Esophagus (tissue), 2 donors: ENCODE measurements at regions not wholly inside any gene's neighbourhood (a gene's known extent, or its start where the extent isn't known, plus 50 kb on each side); places are given as distances from the start of the nearest gene placed in this dataset.
"Not testable (repeated sequence)": the region's sequence is repeated elsewhere in the genome, so short reads cannot be mapped to it uniquely, and the experiment has no call there.

Source experiments
- H3K27ac ChIP-seq, 2 donors: one replicate each; pipeline ENCODE4 v1.5.1; 2013; ENCODE audit warnings: low read depth in 2 of 2, mild to moderate bottlenecking in 2 of 2, inconsistent platforms in 1 of 2, low read length in 1 of 2, moderate library complexity in 1 of 2
- H3K27me3 ChIP-seq, 2 donors: one replicate each; pipeline ENCODE4 v1.6.1; 2013; ENCODE audit warnings: low read length in 2 of 2, control low read depth in 1 of 2, mild to moderate bottlenecking in 1 of 2; ENCODE audit not compliant: insufficient read depth in 2 of 2, control insufficient read depth in 1 of 2
- H3K36me3 ChIP-seq, 2 donors: one replicate each; pipeline ENCODE4 v1.6.1; 2013; ENCODE audit warnings: low read length in 1 of 2; ENCODE audit not compliant: control insufficient read depth in 2 of 2, insufficient read depth in 2 of 2
- H3K4me1 ChIP-seq, 2 donors: one replicate each; pipeline ENCODE4 v1.6.1; 2013; ENCODE audit warnings: low read length in 1 of 2; ENCODE audit not compliant: control insufficient read depth in 2 of 2, insufficient read depth in 2 of 2
- H3K4me3 ChIP-seq, 2 donors: one replicate each; pipeline ENCODE4 v1.5.1; 2013; ENCODE audit warnings: low read length in 2 of 2, mild to moderate bottlenecking in 2 of 2, low read depth in 1 of 2, moderate library complexity in 1 of 2
- H3K9me3 ChIP-seq, 2 donors: one replicate each; pipeline ENCODE4 v1.6.1; 2013; ENCODE audit warnings: mild to moderate bottlenecking in 2 of 2, low read depth in 1 of 2, low read length in 1 of 2, moderate library complexity in 1 of 2; ENCODE audit not compliant: control insufficient read depth in 2 of 2, insufficient read depth in 1 of 2
- WGBS, 2 donors: extraction: QIAGEN DNeasy Blood & Tissue Kit; methylation state at CpG; one replicate each; pipeline ENCODE4 v1.1.7; 2013; 5-methylcytosine and 5-hydroxymethylcytosine counted together
- donor health status: healthy with polysubstance abuse.
- donor health status: Bipolar disorder and iron deficiency.

DNA sequence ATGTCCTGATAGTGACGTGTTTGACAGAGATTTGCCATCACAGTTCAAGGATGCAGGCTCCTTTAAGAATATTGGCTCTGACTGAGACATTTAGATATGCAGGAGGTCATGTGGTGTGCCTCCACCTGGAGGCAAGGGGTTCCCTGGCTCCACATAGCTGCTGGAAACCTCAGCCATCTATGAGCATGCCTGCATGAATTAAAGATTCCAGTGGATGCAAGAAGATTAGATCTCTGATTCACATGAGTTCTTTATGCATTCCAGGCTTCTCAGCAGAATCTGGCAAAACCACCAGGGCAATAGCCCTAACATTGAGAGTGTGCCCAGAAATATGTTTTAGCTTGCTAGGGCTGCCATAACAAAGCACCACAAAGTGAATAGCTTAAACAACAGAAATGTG, 298.5 kb upstream of the AADAT start:
- Histone ChIP-seq H3K27me3 (no peaks in the 10 kb centered on the region), H3K4me3 (no peak overlapping the region), H3K9me3 (no peaks in the 10 kb centered on the region), H3K4me1 (no peaks in the 10 kb centered on the region), H3K27ac (no peak overlapping the region), H3K36me3 (no peaks in the 10 kb centered on the region)
- 65 to 72% methylated on average over 1 of the region's 1 CpG for whole genome bisulfite sequencing, 2 donors

DNA sequence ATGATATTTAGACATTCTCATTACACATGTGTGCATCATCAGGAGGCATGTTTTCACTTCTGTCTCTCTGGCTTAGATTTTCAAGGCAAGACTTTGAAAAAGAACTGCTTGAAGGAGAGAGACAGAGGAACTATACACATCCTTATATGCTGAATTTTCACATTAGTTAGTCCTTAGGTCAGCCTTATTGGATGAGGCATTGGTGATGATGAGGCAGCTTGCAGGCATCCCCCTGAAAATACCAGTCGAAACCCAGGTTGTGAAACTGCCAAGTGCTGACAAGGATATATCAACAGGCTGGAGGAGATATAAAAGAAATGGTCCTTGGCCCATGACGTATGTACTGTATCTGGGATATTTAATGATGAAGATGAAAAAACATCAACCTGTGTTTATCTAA, 297.2 kb upstream of the AADAT start:
- Histone ChIP-seq H3K27me3 (no peaks in the 10 kb centered on the region), H3K36me3 (no peaks in the 10 kb centered on the region), H3K27ac (no peak overlapping the region), H3K9me3 (no peaks in the 10 kb centered on the region), H3K4me3 (no peak overlapping the region), H3K4me1 (no peaks in the 10 kb centered on the region)
- 62 to 73% methylated on average over 2 of the region's 2 CpGs for WGBS, 2 donors

DNA sequence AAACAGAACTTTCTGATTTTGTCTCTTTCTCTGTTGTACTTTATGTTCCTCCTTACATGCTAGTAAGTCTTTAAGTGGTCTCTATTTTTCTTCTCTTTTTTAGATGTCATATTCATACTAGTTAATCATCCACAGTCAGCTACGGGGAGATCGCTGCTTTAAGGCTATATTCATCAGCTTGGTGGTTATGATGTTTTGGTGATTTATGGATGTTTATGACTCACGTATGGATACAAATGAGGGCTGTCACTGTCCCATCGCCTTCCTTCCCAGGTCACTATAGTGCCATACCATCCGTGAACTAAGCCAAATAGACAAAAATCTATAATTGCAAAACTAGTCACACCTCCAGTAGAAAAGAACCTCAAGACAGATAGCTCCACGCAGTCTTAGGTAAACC, 296.8 kb upstream of the AADAT start:
- Histone ChIP-seq H3K4me3 (no peak overlapping the region), H3K9me3 (no peaks in the 10 kb centered on the region), H3K27ac (no peak overlapping the region), H3K27me3 (no peaks in the 10 kb centered on the region), H3K4me1 (no peaks in the 10 kb centered on the region), H3K36me3 (no peaks in the 10 kb centered on the region)
- WGBS, 2 donors, result 66 to 70% methylated on average over 6 of the region's 6 CpGs

DNA sequence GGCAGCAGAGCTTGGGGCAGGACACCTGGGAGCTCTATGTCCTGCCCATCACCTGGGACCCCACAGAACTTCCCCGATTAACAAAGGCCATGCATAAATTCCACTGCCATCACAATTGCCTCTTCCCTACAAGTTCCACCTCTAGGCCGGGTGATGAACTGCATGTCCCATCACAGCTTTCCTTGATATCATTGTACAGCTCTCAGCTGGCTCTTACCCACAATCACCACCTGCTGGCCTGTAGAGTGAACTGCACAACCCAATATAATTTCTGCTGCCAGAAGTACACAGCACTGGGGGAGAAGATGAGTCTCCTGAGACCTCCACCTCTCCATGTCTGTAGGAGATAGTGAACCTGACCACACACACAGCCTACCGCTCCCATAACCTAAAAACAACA, 285.0 kb upstream of the AADAT start:
- no peak overlapping the region for H3K27ac ChIP-seq
- peaks cover 0 to 2% of the 10 kb centered on the region in 2 donors for H3K9me3 ChIP-seq
- no peaks in the 10 kb centered on the region for H3K27me3 ChIP-seq
- H3K36me3 ChIP-seq, result no peaks in the 10 kb centered on the region
- 75 to 76% methylated on average over 3 of the region's 3 CpGs for WGBS, 2 donors
- H3K4me1 ChIP-seq, result no peaks in the 10 kb centered on the region
- no peak overlapping the region for H3K4me3 ChIP-seq

DNA sequence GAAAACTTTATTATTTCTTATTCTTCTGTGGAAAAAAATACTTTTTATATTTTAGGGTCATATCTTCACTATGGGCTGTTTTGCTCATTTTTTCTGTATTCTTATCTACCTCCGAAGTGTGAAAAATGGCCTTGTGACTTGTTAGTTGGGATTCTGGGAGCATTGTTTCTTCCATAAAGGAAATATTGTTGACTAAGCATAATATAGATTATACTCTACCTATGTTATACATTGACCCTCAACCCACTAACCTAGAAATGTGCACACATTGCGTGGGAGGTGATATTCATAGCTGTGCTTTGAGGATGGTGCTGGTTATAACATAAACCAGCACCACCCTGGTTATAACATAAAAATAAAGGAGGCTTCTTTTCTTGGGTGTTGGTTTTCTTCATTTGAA, 259.2 kb upstream of the AADAT start:
- no peaks in the 10 kb centered on the region for H3K36me3 ChIP-seq
- no peak overlapping the region for H3K27ac ChIP-seq
- no peaks in the 10 kb centered on the region for H3K4me1 ChIP-seq
- no peaks in the 10 kb centered on the region for H3K9me3 ChIP-seq
- WGBS, 2 donors, result 86 to 89% methylated on average over 2 of the region's 2 CpGs
- H3K27me3 ChIP-seq, result peaks cover 0 to 3% of the 10 kb centered on the region in 2 donors
- no peak overlapping the region for H3K4me3 ChIP-seq

DNA sequence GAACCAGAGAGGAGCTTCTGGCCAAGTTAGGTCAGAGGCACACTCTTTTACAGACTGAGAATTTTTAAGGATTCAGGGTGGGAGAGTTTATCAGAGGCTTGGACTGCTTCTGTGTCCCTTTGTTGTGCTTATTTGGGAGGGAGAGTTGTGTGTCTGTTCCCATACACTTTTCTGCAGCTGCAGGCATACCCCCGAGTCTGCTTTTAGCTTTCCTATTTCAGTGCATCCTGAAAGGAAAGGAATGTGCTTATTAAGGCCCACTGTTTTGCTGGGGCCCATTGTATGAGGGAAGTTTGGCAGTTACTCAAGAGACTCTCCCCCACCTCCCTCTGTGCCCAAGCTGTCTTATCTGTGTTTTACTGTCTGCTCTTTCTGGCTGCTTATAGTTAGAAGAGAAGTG, 257.4 kb upstream of the AADAT start:
- not testable (repeated sequence) for H3K27ac ChIP-seq, H3K4me1 ChIP-seq, H3K9me3 ChIP-seq, H3K4me3 ChIP-seq, H3K36me3 ChIP-seq, H3K27me3 ChIP-seq
- 53% methylated on average over 1 of the region's 1 CpG for whole genome bisulfite sequencing, 2 donors

DNA sequence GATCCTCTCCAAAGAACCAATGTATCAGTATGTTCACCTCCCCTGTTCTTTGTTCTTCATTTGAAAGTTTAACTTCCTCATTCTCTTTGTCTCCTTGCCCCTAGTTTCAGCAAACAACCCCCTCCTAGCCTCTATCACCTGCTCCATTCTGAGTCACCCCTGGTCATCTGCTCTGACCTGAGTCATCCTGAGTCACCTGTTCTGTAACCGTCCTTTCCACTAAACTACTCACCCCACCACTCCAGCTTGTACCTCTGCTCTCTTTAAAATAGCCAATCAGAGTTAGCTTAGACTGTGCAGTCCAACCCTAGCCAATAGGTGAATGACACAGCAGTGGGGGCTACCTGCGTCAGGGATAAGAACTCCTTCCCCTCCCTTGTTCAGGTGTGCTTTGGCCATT, 249.8 kb upstream of the AADAT start:
- peaks cover 2 to 6% of the 10 kb centered on the region in 2 donors for H3K9me3 ChIP-seq
- WGBS, 2 donors, result 79 to 83% methylated on average over 2 of the region's 2 CpGs
- no peaks in the 10 kb centered on the region for H3K4me1 ChIP-seq

DNA sequence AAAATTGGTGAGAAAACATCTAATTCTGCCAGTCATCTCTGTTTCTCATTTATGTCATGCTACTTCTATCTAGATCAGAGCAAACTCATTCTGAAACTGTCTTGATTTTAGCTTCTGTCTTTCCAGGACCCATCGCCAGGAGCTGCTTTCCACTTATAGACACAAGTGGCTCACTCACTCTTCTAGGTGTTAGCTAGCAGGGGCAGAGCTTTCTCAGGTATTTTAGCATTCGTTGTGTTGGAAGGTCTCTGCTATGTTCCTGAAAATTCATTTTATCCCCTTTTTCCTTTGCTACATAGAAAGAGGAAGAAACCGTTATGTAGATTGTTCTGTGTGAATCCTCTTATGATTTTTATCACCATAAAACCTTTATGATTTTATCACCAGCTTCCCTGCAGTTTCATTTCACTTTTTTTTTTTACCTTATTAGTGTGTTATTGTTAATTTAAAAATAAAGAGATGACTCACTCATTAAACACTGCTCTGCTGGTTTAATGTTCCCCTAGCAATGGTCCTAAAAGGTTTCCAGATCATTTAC, 246.6 kb upstream of the AADAT start:
- WGBS, 2 donors, result 66 to 69% methylated on average over 3 of the region's 3 CpGs
- no peak overlapping the region for H3K4me3 ChIP-seq

More for the DNA sequence above, 249.8 kb upstream of the AADAT start:
- no peak overlapping the region for H3K27ac ChIP-seq
- no peak overlapping the region for H3K4me3 ChIP-seq
- H3K36me3 ChIP-seq, result no peaks in the 10 kb centered on the region
- no peaks in the 10 kb centered on the region for H3K27me3 ChIP-seq

DNA sequence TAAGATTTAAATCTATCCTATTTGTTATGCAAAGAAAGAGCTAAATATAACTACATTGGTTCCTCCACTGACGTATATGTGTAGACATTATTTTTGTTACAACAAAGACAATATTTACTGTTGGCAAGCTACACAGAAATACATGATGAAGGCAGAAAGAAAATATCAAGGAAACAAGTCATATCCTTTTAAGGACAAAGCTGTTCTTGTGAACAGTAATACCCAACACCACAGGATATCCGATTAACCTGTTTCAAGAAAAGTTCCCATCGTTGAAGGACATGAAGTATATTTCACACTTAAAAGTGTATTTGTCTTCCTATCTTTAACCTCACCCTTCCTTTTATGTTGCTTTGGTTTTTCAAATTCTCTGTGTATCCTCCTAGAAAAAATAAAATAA, 235.8 kb upstream of the AADAT start:
- Histone ChIP-seq H3K27ac (no peak overlapping the region), H3K9me3 (no peaks in the 10 kb centered on the region), H3K4me1 (no peaks in the 10 kb centered on the region), H3K36me3 (no peaks in the 10 kb centered on the region), H3K4me3 (no peak overlapping the region), H3K27me3 (no peaks in the 10 kb centered on the region)
- WGBS, 2 donors, result 59% methylated on average over 3 of the region's 3 CpGs

More for the DNA sequence above, 246.6 kb upstream of the AADAT start:
- Histone ChIP-seq H3K27ac (no peak overlapping the region), H3K36me3 (no peaks in the 10 kb centered on the region), H3K9me3 (peaks cover 2 to 3% of the 10 kb centered on the region in 2 donors), H3K4me1 (no peaks in the 10 kb centered on the region), H3K27me3 (no peaks in the 10 kb centered on the region)

DNA sequence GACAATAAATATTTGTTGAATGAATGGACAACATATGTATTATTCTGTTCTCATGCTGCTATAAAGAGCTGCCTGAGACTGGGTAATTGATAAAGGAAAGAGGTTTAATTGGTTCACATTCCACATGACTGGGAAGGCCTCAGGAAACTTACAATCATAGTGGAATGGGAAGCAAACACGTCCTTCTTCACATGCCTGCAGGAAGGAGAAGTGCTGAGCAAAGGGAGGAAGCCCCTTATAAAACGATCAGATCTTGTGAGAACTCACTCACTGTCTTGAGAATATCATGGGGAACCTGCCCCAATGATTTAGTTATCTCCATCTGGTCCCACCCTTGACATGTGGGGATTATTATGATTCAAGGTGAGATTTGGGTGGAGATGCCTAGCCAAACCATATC, 233.9 kb upstream of the AADAT start:
- Histone ChIP-seq H3K36me3 (no peaks in the 10 kb centered on the region), H3K27ac (no peak overlapping the region), H3K4me3 (no peak overlapping the region), H3K27me3 (no peaks in the 10 kb centered on the region), H3K9me3 (no peaks in the 10 kb centered on the region), H3K4me1 (no peaks in the 10 kb centered on the region)
- WGBS, 2 donors, result 57 to 65% methylated on average over 2 of the region's 2 CpGs
